Fibroblast of peridontal ligament (primary cell): ENCODE measurements at regions not wholly inside any gene's neighbourhood (a gene's known extent, or its start where the extent isn't known, plus 50 kb on each side); places are given as distances from the start of the nearest gene placed in this dataset.
"Not testable (repeated sequence)": the region's sequence is repeated elsewhere in the genome, so short reads cannot be mapped to it uniquely, and the experiment has no call there.

ENCODE experiments used
- DNase-seq: peaks from one replicate; pipeline ENCODE4 v3.0.0-alpha.2; 2010; ENCODE audit errors: extremely low read depth

- no peak for DNase-seq
Observed at GRCh38 chr17:14434506-14434905, 133.6 kb downstream of the HS3ST3B1 start.

DNA sequence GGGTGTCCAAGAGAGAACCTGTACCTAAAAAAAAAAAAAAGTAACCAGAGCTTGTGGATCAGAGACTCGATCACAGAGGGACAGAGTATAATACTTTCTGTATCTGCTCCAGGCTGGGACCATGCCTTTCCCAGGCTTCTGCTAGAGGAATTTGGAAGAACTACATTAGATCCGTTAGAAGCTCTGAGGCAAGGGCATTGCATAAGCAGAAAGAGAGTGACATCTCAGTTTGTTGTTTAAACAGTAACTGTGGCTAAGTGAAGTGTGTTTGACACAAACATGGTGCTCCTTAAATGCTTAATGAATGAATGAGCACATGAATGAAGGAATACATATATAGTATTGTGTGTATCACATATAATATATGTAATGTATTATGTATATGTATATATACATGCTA is 131.2 kb downstream of the HS3ST3B1 start:
- no peak for DNase-seq

DNA sequence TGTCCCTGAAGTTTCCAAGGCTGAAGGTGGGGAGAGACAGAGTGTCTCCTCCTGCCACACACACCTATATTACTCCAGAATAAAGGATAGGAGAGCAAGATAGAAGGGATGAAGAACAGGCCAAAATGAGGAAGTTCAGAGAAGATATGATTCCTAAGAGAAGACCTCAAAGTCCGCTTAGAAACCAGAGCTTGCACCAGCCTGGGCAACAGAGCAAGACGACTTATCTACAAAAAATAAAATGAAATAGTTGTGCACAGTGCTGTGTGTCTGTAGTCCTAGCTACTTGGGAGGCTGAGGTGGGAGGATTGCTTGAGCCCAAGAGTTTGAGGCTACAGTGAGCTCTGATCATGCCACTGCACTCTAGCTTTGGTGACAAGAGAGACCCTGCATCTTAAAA is 128.2 kb downstream of the HS3ST3B1 start:
- no peak for DNase-seq

DNA sequence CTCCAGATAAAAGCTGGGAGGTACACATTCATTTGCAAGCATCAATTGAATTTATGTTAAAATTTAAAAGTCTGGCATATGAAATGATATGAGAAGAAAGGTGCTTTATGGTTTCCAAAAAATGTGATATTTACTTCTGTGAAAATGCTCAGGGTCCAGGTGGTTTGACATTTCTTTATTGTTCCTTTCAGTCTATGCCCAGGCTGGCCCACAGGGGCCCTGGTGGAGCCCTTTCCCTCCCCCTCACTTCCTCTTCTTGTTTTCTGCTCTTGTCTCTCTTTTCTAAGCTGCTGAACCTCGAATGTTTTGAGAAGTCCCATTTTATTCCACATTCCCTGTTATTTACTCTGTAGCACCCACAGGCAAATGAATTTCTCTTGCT is 127.8 kb downstream of the HS3ST3B1 start:
- DNase-seq = no peak

DNA sequence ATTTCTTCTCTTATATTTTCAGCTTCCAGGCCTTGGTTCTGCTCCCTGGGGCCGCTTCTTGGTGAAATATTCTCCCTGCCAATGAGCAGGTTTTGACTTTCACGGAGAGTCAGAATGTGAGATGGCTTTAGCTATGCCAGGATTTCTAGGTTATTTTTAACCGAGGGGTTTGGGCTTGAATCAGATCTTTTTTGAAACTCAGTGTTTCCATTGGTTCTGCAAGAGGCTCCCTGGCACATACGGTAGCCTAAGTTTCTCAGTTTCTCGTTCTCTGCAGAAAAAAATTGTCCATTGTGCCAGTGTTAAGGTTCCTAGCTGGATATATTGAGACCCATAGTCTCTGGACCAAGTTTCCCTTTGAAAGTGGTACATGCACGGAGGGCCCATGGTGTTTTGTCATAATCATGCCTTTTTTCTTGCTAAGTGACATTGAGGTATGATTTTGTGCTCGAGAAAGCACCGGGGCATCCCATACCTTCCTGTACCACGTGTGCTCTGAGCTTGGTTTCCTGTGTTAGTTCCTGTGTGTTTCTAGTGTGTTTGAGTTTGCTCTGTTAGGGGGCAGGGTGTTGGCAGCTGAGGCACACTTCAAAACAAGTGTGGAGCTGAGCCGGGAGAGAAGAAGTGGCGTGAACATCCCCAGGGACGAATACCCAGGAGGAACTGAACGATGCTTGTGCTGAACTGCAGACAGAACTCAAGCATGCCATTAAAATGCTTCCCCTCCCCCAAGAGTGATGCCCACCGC is 127.2 kb downstream of the HS3ST3B1 start:
- no peak for DNase-seq

GRCh38 chr17:14423156-14423555 is 122.3 kb downstream of the HS3ST3B1 start:
- not testable (repeated sequence) for DNase-seq

- DNase-seq = no peak
Observed at GRCh38 chr17:14417336-14417735, 116.5 kb downstream of the HS3ST3B1 start.

DNA sequence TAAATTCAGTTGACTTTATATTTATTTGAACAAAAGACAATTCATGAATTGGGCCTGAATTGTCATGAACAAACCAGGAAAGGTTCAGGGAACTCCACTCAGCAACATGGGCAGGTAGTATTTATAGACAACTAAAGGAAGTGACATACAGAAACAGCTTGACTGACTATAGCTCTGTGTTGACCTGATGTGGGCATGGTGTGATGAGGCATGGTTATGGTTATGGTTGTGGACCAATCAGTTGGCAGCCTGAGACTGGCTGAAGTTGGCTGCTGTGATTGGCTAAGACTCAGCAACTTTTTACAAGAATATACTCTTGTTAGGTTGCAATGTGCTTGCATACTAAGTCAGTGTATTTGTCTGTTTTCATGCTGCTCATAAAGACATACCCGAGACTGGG is 108.4 kb downstream of the HS3ST3B1 start:
- DNase-seq = no peak

- DNase-seq = no peak
Observed at GRCh38 chr17:14407541-14407940, 106.7 kb downstream of the HS3ST3B1 start.

DNA sequence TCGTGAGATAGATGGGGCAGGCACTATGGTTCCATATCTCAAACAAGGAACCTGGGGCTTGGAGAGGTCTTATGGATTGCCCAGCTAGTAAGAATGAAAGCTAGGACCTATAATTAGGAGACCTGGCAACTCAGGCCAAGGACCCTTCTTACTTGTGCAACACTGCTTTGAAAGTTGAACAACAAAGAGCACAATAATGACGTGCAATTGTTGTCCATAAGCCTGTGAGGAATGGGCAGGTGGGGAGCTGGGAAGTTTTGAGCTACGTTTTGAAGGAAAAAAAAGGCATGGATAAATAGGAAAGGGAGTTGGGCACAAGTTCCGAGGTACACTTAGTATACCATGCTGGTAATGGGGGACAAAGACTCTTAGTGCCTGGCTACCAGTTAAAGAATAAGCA is 104.3 kb downstream of the HS3ST3B1 start:
- no peak for DNase-seq
